Fibroblast of mammary gland (primary cell): ENCODE measurements at regions not wholly inside any gene's neighbourhood (a gene's known extent, or its start where the extent isn't known, plus 50 kb on each side); places are given as distances from the start of the nearest gene placed in this dataset.

Experiments used
- DNase-seq: peaks from one replicate; pipeline ENCODE4 v3.0.0-alpha.2; 2010; ENCODE audit warnings: low read depth
- H3K4me3 ChIP-seq: 2 replicates; pipeline ENCODE4 v1.5.1; 2011; ENCODE audit warnings: low read depth, mild to moderate bottlenecking, low read length, moderate library complexity; ENCODE audit not compliant: control insufficient read depth
- CTCF ChIP-seq: conservative IDR thresholded peaks from 2 replicates; pipeline ENCODE4 v1.5.1; 2011; ENCODE audit warnings: low read depth, low read length, inconsistent platforms; ENCODE audit not compliant: control insufficient read depth, insufficient read depth

- no peak overlapping the region for H3K4me3 ChIP-seq
- TF ChIP-seq CTCF: no peak
- DNase-seq: peak; percentile 22
Observed at GRCh38 chr4:123922847-123923246, 526.3 kb downstream of the SPRY1 start.

GRCh38 chr4:123924536-123924935 lies 527.9 kb downstream of the SPRY1 start:
- TF ChIP-seq CTCF: no peak
- peak; percentile 57 for DNase-seq
- no peak overlapping the region for H3K4me3 ChIP-seq

- no peak for DNase-seq
Observed at GRCh38 chr4:123929565-123929964, 533.0 kb downstream of the SPRY1 start.

GRCh38 chr4:123930996-123931395 lies 534.4 kb downstream of the SPRY1 start:
- H3K4me3 ChIP-seq: no peak overlapping the region
- DNase-seq: peak; percentile 15
- TF ChIP-seq CTCF: no peak

More at GRCh38 chr4:123929565-123929964, 533.0 kb downstream of the SPRY1 start:
- no peak for TF ChIP-seq CTCF
- H3K4me3 ChIP-seq: no peak overlapping the region

- DNase-seq: no peak
- H3K4me3 ChIP-seq: no peak overlapping the region
- TF ChIP-seq CTCF: no peak
Observed at GRCh38 chr4:123934096-123934495, 537.5 kb downstream of the SPRY1 start.

- DNase-seq: no peak
Observed at GRCh38 chr4:123936621-123937043, 540.0 kb downstream of the SPRY1 start.

More at GRCh38 chr4:123936621-123937043, 540.0 kb downstream of the SPRY1 start:
- no peak for TF ChIP-seq CTCF
- no peak overlapping the region for H3K4me3 ChIP-seq
